ENCODE measurements at regions not wholly inside any gene's neighbourhood (a gene's known extent, or its start where the extent isn't known, plus 50 kb on each side); places are given as distances from the start of the nearest gene placed in this dataset.

- Histone ChIP-seq H3K27ac (ENCODE audit: low read depth, low read length) (no peak overlapping the region), H3K79me2 (ENCODE audit: insufficient read depth, low read length) (no peaks in the 10 kb centered on the region), H3K9me3 (ENCODE audit: low read depth, low read length) (no peaks in the 10 kb centered on the region), H2AFZ (ENCODE audit: low read length) (peak overlapping the region; percentile 59), H3K4me3 (ENCODE audit: insufficient read depth, low read length) (no peak overlapping the region), H3K4me2 (ENCODE audit: insufficient read depth, low read length) (no peak overlapping the region), H4K20me1 (ENCODE audit: insufficient read depth, low read length) (no peaks in the 10 kb centered on the region), H3K4me1 (ENCODE audit: insufficient read depth, low read length) (no peaks in the 10 kb centered on the region), H3K27me3 (ENCODE audit: insufficient read depth, low read length) (no peaks in the 10 kb centered on the region), H3K36me3 (ENCODE audit: insufficient read depth, low read length) (no peaks in the 10 kb centered on the region)
- TF ChIP-seq CTCF (IDR thresholded peaks at IDR 0.05; ENCODE audit: extremely low read depth, low read depth, low read length) = no peak
- DNase-seq (ENCODE audit: insufficient read length, low spot score, missing footprints) = peak; percentile 73
Observed at GRCh38 chr2:128395640-128396499, 77.2 kb upstream of the HS6ST1 start.

DNA sequence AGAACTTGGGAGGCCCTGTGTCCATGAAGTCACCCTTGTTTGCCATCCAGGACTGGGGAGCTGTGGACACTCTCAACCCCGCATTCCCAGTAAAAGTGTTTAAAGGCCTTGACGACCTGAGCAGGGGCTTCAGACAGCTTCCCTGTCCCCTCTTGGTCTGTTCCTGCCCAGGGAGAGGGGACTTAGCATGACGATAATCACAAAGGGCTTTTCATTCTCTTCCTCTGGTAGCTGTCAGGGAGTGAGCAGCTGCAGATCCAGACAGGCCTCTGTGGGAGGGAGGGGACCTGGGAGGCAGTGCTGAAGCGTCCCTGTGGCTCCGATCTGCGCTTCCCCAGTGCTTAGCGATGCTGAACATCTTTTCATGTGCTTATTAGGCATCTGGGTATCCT is 77.8 kb upstream of the HS6ST1 start:
- no peak for TF ChIP-seq CTCF (IDR thresholded peaks at IDR 0.05; ENCODE audit: extremely low read depth, low read depth, low read length)
- Histone ChIP-seq H3K9me3 (ENCODE audit: low read depth, low read length) (no peaks in the 10 kb centered on the region), H3K27ac (ENCODE audit: low read depth, low read length) (no peak overlapping the region), H3K4me3 (ENCODE audit: insufficient read depth, low read length) (no peak overlapping the region), H4K20me1 (ENCODE audit: insufficient read depth, low read length) (no peaks in the 10 kb centered on the region), H3K4me2 (ENCODE audit: insufficient read depth, low read length) (no peak overlapping the region), H3K36me3 (ENCODE audit: insufficient read depth, low read length) (no peaks in the 10 kb centered on the region), H3K79me2 (ENCODE audit: insufficient read depth, low read length) (no peaks in the 10 kb centered on the region), H3K4me1 (ENCODE audit: insufficient read depth, low read length) (no peaks in the 10 kb centered on the region), H2AFZ (ENCODE audit: low read length) (peak overlapping the region; percentile 64), H3K27me3 (ENCODE audit: insufficient read depth, low read length) (no peaks in the 10 kb centered on the region)
- no peak for DNase-seq (ENCODE audit: insufficient read length, low spot score, missing footprints)

DNA sequence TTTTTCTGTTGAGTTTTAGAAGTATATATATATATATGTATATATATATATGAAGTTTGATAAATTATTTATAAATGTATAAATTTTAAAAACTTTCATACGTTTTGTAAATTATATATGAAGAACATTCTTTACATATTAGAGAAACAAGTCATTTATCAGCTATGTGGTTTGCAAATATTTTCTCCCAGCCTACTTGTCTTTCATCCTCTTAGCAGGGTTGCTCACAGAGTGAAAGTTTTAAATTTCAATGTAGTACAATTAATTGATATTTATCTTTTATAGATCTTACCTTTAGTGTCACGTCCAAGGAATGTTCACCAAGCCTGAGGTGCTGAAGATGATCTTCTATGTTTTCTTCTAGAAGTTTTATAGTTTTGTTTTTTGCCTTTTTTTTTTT is 78.3 kb upstream of the HS6ST1 start:
- Histone ChIP-seq H3K79me2 (ENCODE audit: insufficient read depth, low read length) (no peaks in the 10 kb centered on the region), H4K20me1 (ENCODE audit: insufficient read depth, low read length) (no peaks in the 10 kb centered on the region), H3K4me2 (ENCODE audit: insufficient read depth, low read length) (no peak overlapping the region), H3K27me3 (ENCODE audit: insufficient read depth, low read length) (no peaks in the 10 kb centered on the region), H2AFZ (ENCODE audit: low read length) (no peak overlapping the region), H3K9me3 (ENCODE audit: low read depth, low read length) (no peaks in the 10 kb centered on the region), H3K4me1 (ENCODE audit: insufficient read depth, low read length) (no peaks in the 10 kb centered on the region), H3K27ac (ENCODE audit: low read depth, low read length) (no peak overlapping the region), H3K36me3 (ENCODE audit: insufficient read depth, low read length) (no peaks in the 10 kb centered on the region), H3K4me3 (ENCODE audit: insufficient read depth, low read length) (no peak overlapping the region)
- no peak for TF ChIP-seq CTCF (IDR thresholded peaks at IDR 0.05; ENCODE audit: extremely low read depth, low read depth, low read length)
- peak; percentile 58 for DNase-seq (ENCODE audit: insufficient read length, low spot score, missing footprints)

- Histone ChIP-seq H3K27ac (ENCODE audit: low read depth, low read length) (no peak overlapping the region), H3K36me3 (ENCODE audit: insufficient read depth, low read length) (no peaks in the 10 kb centered on the region), H3K4me3 (ENCODE audit: insufficient read depth, low read length) (no peak overlapping the region), H3K79me2 (ENCODE audit: insufficient read depth, low read length) (no peaks in the 10 kb centered on the region), H2AFZ (ENCODE audit: low read length) (no peak overlapping the region), H3K4me2 (ENCODE audit: insufficient read depth, low read length) (no peak overlapping the region), H4K20me1 (ENCODE audit: insufficient read depth, low read length) (no peaks in the 10 kb centered on the region), H3K9me3 (ENCODE audit: low read depth, low read length) (no peaks in the 10 kb centered on the region), H3K27me3 (ENCODE audit: insufficient read depth, low read length) (no peaks in the 10 kb centered on the region), H3K4me1 (ENCODE audit: insufficient read depth, low read length) (no peaks in the 10 kb centered on the region)
- no peak for DNase-seq (ENCODE audit: insufficient read length, low spot score, missing footprints)
- TF ChIP-seq CTCF (IDR thresholded peaks at IDR 0.05; ENCODE audit: extremely low read depth, low read depth, low read length) = no peak
Observed at GRCh38 chr2:128399256-128399655, 80.6 kb upstream of the HS6ST1 start.
